PC-9 (cell line): ENCODE measurements at regions not wholly inside any gene's neighbourhood (a gene's known extent, or its start where the extent isn't known, plus 50 kb on each side); places are given as distances from the start of the nearest gene placed in this dataset.

ENCODE experiments used
- BruUV-seq: library from RNA; stranded (reverse); fragments of 400-500 nt; replicated peaks from 2 replicates; lab custom pipeline; 2021; lab: Mats Ljungman, UMichigan
- CTCF ChIA-PET: fragments of 300-600 bp; sonication (Branson Sonifier 250); formaldehyde crosslinking; loops from one replicate; lab custom pipeline; 2022; ENCODE audit warnings: antibody characterized with exemption; lab: Charles Lee
- POLR2A ChIA-PET: fragments of 300-600 bp; sonication (Branson Sonifier 250); formaldehyde crosslinking; loops from one replicate; lab custom pipeline; 2022; ENCODE audit warnings: antibody characterized with exemption; ENCODE audit not compliant: unreplicated experiment; lab: Charles Lee
- DNase-seq, 2 experiments: peaks; one replicate each; pipeline versions ENCODE4 v3.0.0 to v3.0.0-alpha.2; 2015 to 2022; ENCODE audit warnings: mixed read lengths in 1 of 2
- H2AFZ ChIP-seq: fragments of 200-600 bp; sonication (generic); 2 replicates; pipeline ENCODE4 v1.8.1; 2017; ENCODE audit warnings: antibody characterized with exemption
- H3F3A ChIP-seq: fragments of 200-600 bp; sonication (generic); 2 replicates; pipeline ENCODE4 v1.8.1; 2017; ENCODE audit warnings: antibody characterized with exemption, mild to moderate bottlenecking, low read depth; ENCODE audit not compliant: insufficient read depth
- H3K27ac ChIP-seq: fragments of 200-600 bp; sonication (generic); 2 replicates; pipeline ENCODE4 v1.6.1; 2016; ENCODE audit warnings: mixed run types
- H3K27me3 ChIP-seq: fragments of 200-600 bp; sonication (generic); 2 replicates; pipeline ENCODE4 v1.6.1; 2016; ENCODE audit warnings: low read depth, mixed run types; ENCODE audit not compliant: insufficient read depth
- H3K36me3 ChIP-seq: fragments of 200-600 bp; sonication (generic); 2 replicates; pipeline ENCODE4 v1.6.1; 2016; ENCODE audit warnings: low read depth, mixed run types
- H3K4me1 ChIP-seq: fragments of 200-600 bp; sonication (generic); replicated peaks from 2 replicates; pipeline ENCODE4 v1.6.1; 2016; ENCODE audit warnings: mixed run types; ENCODE audit not compliant: insufficient read depth
- H3K4me2 ChIP-seq: fragments of 200-600 bp; sonication (generic); 2 replicates; pipeline ENCODE4 v1.6.1; 2017; ENCODE audit warnings: mixed run types
- H3K4me3 ChIP-seq: fragments of 200-600 bp; sonication (generic); 2 replicates; pipeline ENCODE4 v1.6.1; 2016; ENCODE audit warnings: mixed run types
- H3K79me2 ChIP-seq: fragments of 200-600 bp; sonication (generic); 2 replicates; pipeline ENCODE4 v1.6.1; 2017; ENCODE audit warnings: low read depth, mixed run types
- H3K9me2 ChIP-seq: fragments of 200-600 bp; sonication (generic); 2 replicates; pipeline ENCODE4 v1.8.1; 2017; ENCODE audit warnings: mild to moderate bottlenecking; ENCODE audit not compliant: insufficient read depth
- H3K9me3 ChIP-seq: fragments of 200-600 bp; sonication (generic); 2 replicates; pipeline ENCODE4 v1.8.1; 2016; ENCODE audit warnings: low read depth; ENCODE audit not compliant: insufficient read depth
- H4K20me1 ChIP-seq: fragments of 200-600 bp; sonication (generic); 2 replicates; pipeline ENCODE4 v1.8.1; 2017; ENCODE audit not compliant: insufficient read depth
- CTCF ChIP-seq: fragments of 200-600 bp; sonication (generic); conservative IDR thresholded peaks from 2 replicates; pipeline ENCODE4 v1.6.1; 2017; ENCODE audit warnings: mixed run types, antibody characterized with exemption, mild to moderate bottlenecking, moderate library complexity
- EZH2 ChIP-seq: fragments of 200-600 bp; sonication (generic); IDR thresholded peaks from 2 replicates; pipeline ENCODE4 v1.8.0; 2017; ENCODE audit warnings: antibody characterized with exemption, low read depth
- intact Hi-C: fragments of 100-400 bp; cut with micrococcal nuclease; formaldehyde crosslinking; loops from one replicate; pipeline ENCODE4 v1.10.0; 2022; ENCODE audit not compliant: unreplicated experiment

DNA sequence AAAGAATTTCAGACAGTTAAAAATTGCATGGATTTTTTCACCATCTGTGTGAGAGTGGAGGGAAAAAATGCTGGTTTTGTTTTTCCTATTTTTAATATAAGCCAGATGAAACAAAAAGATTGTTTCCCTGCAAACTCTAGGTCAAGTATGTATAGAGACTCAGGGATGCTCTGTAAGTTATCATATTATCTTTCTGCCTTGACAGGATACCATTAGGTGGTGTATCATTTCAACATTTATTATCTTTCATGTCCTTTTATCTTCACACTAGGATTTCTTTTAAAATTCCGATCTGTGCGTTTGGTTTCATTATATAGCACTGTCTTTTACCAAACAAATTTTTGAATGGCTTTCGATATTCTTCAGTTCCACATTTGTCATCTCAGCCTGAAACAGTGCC, 225.3 kb downstream of the EN1 start:
- Histone ChIP-seq H3F3A (no peaks in the 10 kb centered on the region), H3K9me3 (no peaks in the 10 kb centered on the region), H2AFZ (no peak overlapping the region), H3K36me3 (no peaks in the 10 kb centered on the region), H4K20me1 (no peaks in the 10 kb centered on the region), H3K4me2 (no peak overlapping the region), H3K4me3 (no peak overlapping the region), H3K9me2 (no peaks in the 10 kb centered on the region), H3K79me2 (no peaks in the 10 kb centered on the region), H3K27ac (no peak overlapping the region), H3K27me3 (peaks cover 57% of the 10 kb centered on the region), H3K4me1 (no peaks in the 10 kb centered on the region)
- TF ChIP-seq EZH2 (no peak), CTCF (no peak)
- ChIA-PET CTCF (no interaction called here), POLR2A (no interaction called here)
- no peak for DNase-seq
- no TSS peak for BruUV-seq
- intact Hi-C loops, result no loop called here

- H3K4me1 ChIP-seq, result no peaks in the 10 kb centered on the region
- no TSS peak for BruUV-seq
- no peaks in the 10 kb centered on the region for H3K79me2 ChIP-seq
- H3K4me2 ChIP-seq, result no peak overlapping the region
- ChIA-PET POLR2A (interaction anchor here (0.6 kb wide), 2 partner anchors 9 to 84 kb away, joined by 3 to 4 read pairs; no protein-coding TSS in a partner anchor), CTCF (no interaction called here)
- no peak overlapping the region for H2AFZ ChIP-seq
- no peak for DNase-seq
- H3K9me3 ChIP-seq, result no peaks in the 10 kb centered on the region
- no peaks in the 10 kb centered on the region for H3K36me3 ChIP-seq
- no peaks in the 10 kb centered on the region for H4K20me1 ChIP-seq
- H3K27ac ChIP-seq, result no peak overlapping the region
- intact Hi-C loops, result no loop called here
- H3K4me3 ChIP-seq, result no peak overlapping the region
- TF ChIP-seq CTCF, result no peak
- no peak for TF ChIP-seq EZH2
- peaks cover 81% of the 10 kb centered on the region for H3K27me3 ChIP-seq
- H3F3A ChIP-seq, result no peaks in the 10 kb centered on the region
- H3K9me2 ChIP-seq, result no peaks in the 10 kb centered on the region
Measured at GRCh38 chr2:118618279-118618678, 229.2 kb downstream of the EN1 start.

- no TSS peak for BruUV-seq
- Histone ChIP-seq H3K79me2 (no peaks in the 10 kb centered on the region), H3K4me1 (no peaks in the 10 kb centered on the region), H4K20me1 (no peaks in the 10 kb centered on the region), H3K27ac (no peak overlapping the region), H3K4me3 (no peak overlapping the region), H3K9me3 (no peaks in the 10 kb centered on the region), H3K27me3 (peaks cover 89% of the 10 kb centered on the region), H3K36me3 (no peaks in the 10 kb centered on the region), H3K9me2 (no peaks in the 10 kb centered on the region), H3F3A (no peaks in the 10 kb centered on the region), H3K4me2 (no peak overlapping the region), H2AFZ (no peak overlapping the region)
- DNase-seq, result no peak
- intact Hi-C loops, result no loop called here
- ChIA-PET POLR2A (no interaction called here), CTCF (no interaction called here)
- TF ChIP-seq CTCF (no peak), EZH2 (no peak)
Measured at GRCh38 chr2:118616432-118616831, 231.0 kb downstream of the EN1 start.
